ENCODE measurements at regions not wholly inside any gene's neighbourhood (a gene's known extent, or its start where the extent isn't known, plus 50 kb on each side); places are given as distances from the start of the nearest gene placed in this dataset.

DNA sequence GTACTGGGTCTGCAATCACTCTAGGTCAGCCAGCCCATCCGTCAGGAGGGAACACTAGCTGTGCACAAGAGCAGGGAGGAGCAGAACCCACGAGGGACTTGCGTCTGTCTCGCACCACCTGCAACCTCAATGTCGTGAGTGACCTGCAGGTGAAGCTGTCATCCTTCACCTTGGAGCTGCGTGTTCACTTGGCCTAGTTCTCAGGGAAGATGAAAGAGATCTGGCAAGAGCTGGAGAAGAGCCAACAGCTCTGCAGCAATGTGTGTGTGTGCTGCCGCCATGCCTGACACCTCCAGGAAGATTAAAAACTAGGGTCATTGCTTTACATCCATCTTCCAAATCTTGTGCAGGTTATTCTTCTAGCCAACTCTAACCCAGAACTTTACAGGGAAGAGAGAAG lies 117.6 kb upstream of the MRI1 start:
- H3K9me3 Mint-ChIP-seq: peaks cover 27% of the 10 kb centered on the region
- H3K4me3 Mint-ChIP-seq: no peak overlapping the region
- ChIA-PET POLR2A (no interaction called here), CTCF (interaction anchor here (1.1 kb wide), 1 partner anchor 75 kb away, joined by 3 read pairs; no protein-coding TSS in a partner anchor)
- no peak for DNase-seq (ENCODE audit: low spot score)
- no peaks in the 10 kb centered on the region for H3K36me3 Mint-ChIP-seq
- peaks cover 5% of the 10 kb centered on the region; the same call in 1 of the 2 replicates for H3K27me3 Mint-ChIP-seq (ENCODE audit: low read depth)
- ATAC-seq: no peak
- H3K27ac Mint-ChIP-seq: no peak overlapping the region
- H3K4me1 Mint-ChIP-seq: no peaks in the 10 kb centered on the region; the same call in 1 of the 2 replicates
- no peak for TF ChIP-seq MXD4 (CRISPR knock-in tag; IDR thresholded peaks at IDR 0.05; ENCODE audit: borderline replicate concordance)

DNA sequence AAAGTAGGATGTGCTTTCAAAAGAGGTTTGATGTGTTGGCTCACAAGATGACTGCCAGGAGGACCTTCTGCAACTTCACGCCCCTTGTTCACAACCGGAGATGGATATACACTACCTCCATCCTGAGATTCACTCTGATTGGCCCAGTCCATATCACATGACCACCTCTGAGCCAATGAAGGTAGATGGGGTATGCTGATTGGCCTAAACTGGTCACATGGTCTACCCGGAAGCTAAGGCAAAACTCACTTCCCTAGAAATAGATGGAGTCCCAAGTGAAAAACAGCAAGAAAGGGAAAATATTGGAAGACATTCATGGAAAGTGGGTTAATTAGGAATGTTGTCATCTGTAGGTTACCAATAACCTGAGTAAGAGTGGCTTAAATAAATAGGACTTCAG lies 119.7 kb upstream of the MRI1 start:
- 0 out of 2 replicates have a peak, but pooled peaks cover under 1% of the 10 kb centered on the region for H3K36me3 Mint-ChIP-seq

DNA sequence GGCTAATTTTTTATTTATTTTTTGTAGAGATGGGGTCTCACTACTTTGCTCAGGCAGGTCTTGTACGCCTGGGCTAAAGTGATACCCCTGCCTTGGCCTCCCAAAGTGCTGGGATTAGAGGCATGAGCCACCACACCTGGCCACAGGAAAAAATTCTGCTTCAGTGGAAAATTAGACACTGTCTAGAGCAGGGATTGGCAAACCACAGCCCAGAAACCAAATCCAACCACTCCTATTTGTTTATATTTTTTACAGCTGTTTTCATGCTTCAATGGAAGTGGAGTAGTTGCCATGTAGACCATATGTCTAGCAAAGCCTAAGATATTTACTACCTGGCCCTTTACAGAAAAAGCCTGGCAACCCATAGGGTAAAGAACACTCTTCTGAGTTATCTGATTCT lies 123.7 kb upstream of the MRI1 start:
- Mint-ChIP-seq H3K9me3 (peaks cover 30% of the 10 kb centered on the region), H3K4me1 (no peaks in the 10 kb centered on the region), H3K36me3 (peaks cover 4% of the 10 kb centered on the region), H3K27me3 (ENCODE audit: low read depth) (peaks cover 13% of the 10 kb centered on the region), H3K4me3 (no peak overlapping the region), H3K27ac (no peak overlapping the region)
- POLR2A ChIA-PET: no interaction called here
- CTCF ChIA-PET: interaction anchor here (0.9 kb wide), 1 partner anchor 114 kb away, joined by 3 read pairs; no protein-coding TSS in a partner anchor
- DNase-seq (ENCODE audit: low spot score) (no peak), ATAC-seq (no peak)
- TF ChIP-seq, protein P1, sequence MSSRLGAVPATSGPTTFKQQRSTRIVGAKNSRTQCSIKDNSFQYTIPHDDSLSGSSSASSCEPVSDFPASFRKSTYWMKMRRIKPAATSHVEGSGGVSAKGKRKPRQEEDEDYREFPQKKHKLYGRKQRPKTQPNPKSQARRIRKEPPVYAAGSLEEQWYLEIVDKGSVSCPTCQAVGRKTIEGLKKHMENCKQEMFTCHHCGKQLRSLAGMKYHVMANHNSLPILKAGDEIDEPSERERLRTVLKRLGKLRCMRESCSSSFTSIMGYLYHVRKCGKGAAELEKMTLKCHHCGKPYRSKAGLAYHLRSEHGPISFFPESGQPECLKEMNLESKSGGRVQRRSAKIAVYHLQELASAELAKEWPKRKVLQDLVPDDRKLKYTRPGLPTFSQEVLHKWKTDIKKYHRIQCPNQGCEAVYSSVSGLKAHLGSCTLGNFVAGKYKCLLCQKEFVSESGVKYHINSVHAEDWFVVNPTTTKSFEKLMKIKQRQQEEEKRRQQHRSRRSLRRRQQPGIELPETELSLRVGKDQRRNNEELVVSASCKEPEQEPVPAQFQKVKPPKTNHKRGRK (CRISPR knock-in tag; IDR thresholded peaks at IDR 0.05; ENCODE audit: borderline replicate concordance): no peak
- TF ChIP-seq, protein P2, sequence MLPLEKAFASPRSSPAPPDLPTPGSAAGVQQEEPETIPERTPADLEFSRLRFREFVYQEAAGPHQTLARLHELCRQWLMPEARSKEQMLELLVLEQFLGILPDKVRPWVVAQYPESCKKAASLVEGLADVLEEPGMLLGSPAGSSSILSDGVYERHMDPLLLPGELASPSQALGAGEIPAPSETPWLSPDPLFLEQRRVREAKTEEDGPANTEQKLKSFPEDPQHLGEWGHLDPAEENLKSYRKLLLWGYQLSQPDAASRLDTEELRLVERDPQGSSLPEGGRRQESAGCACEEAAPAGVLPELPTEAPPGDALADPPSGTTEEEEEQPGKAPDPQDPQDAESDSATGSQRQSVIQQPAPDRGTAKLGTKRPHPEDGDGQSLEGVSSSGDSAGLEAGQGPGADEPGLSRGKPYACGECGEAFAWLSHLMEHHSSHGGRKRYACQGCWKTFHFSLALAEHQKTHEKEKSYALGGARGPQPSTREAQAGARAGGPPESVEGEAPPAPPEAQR (CRISPR knock-in tag; IDR thresholded peaks at IDR 0.05): no peak
- TF ChIP-seq FOXJ3 (CRISPR knock-in tag; IDR thresholded peaks at IDR 0.05; ENCODE audit: borderline replicate concordance): no peak
- TF ChIP-seq HMGA2 (CRISPR knock-in tag; IDR thresholded peaks at IDR 0.05): no peak
- TF ChIP-seq CREM (CRISPR knock-in tag; IDR thresholded peaks at IDR 0.05): no peak
- no peak for TF ChIP-seq CBFB (CRISPR knock-in tag; IDR thresholded peaks at IDR 0.05; ENCODE audit: low read depth)
- no peak for TF ChIP-seq SMAD4 (CRISPR knock-in tag; IDR thresholded peaks at IDR 0.05)
- TF ChIP-seq GABPB1 (CRISPR knock-in tag; IDR thresholded peaks at IDR 0.05): no peak
- TF ChIP-seq SMAD3 (CRISPR knock-in tag; IDR thresholded peaks at IDR 0.05; ENCODE audit: borderline replicate concordance): no peak
- TF ChIP-seq, protein P3, sequence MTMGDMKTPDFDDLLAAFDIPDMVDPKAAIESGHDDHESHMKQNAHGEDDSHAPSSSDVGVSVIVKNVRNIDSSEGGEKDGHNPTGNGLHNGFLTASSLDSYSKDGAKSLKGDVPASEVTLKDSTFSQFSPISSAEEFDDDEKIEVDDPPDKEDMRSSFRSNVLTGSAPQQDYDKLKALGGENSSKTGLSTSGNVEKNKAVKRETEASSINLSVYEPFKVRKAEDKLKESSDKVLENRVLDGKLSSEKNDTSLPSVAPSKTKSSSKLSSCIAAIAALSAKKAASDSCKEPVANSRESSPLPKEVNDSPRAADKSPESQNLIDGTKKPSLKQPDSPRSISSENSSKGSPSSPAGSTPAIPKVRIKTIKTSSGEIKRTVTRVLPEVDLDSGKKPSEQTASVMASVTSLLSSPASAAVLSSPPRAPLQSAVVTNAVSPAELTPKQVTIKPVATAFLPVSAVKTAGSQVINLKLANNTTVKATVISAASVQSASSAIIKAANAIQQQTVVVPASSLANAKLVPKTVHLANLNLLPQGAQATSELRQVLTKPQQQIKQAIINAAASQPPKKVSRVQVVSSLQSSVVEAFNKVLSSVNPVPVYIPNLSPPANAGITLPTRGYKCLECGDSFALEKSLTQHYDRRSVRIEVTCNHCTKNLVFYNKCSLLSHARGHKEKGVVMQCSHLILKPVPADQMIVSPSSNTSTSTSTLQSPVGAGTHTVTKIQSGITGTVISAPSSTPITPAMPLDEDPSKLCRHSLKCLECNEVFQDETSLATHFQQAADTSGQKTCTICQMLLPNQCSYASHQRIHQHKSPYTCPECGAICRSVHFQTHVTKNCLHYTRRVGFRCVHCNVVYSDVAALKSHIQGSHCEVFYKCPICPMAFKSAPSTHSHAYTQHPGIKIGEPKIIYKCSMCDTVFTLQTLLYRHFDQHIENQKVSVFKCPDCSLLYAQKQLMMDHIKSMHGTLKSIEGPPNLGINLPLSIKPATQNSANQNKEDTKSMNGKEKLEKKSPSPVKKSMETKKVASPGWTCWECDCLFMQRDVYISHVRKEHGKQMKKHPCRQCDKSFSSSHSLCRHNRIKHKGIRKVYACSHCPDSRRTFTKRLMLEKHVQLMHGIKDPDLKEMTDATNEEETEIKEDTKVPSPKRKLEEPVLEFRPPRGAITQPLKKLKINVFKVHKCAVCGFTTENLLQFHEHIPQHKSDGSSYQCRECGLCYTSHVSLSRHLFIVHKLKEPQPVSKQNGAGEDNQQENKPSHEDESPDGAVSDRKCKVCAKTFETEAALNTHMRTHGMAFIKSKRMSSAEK (CRISPR knock-in tag; IDR thresholded peaks at IDR 0.05; ENCODE audit: borderline replicate concordance): no peak
- TF ChIP-seq, protein P4, sequence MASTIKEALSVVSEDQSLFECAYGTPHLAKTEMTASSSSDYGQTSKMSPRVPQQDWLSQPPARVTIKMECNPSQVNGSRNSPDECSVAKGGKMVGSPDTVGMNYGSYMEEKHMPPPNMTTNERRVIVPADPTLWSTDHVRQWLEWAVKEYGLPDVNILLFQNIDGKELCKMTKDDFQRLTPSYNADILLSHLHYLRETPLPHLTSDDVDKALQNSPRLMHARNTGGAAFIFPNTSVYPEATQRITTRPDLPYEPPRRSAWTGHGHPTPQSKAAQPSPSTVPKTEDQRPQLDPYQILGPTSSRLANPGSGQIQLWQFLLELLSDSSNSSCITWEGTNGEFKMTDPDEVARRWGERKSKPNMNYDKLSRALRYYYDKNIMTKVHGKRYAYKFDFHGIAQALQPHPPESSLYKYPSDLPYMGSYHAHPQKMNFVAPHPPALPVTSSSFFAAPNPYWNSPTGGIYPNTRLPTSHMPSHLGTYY (CRISPR knock-in tag; IDR thresholded peaks at IDR 0.05): no peak

More for the DNA sequence above, 119.7 kb upstream of the MRI1 start:
- POLR2A ChIA-PET: no interaction called here
- ATAC-seq (no peak), DNase-seq (ENCODE audit: low spot score) (no peak)
- CTCF ChIA-PET: no interaction called here
- Mint-ChIP-seq H3K4me1 (no peaks in the 10 kb centered on the region; the same call in 1 of the 2 replicates), H3K9me3 (peaks cover 23% of the 10 kb centered on the region), H3K4me3 (no peak overlapping the region), H3K27ac (no peak overlapping the region), H3K27me3 (ENCODE audit: low read depth) (peaks cover 14% of the 10 kb centered on the region)
- TF ChIP-seq, protein P5, sequence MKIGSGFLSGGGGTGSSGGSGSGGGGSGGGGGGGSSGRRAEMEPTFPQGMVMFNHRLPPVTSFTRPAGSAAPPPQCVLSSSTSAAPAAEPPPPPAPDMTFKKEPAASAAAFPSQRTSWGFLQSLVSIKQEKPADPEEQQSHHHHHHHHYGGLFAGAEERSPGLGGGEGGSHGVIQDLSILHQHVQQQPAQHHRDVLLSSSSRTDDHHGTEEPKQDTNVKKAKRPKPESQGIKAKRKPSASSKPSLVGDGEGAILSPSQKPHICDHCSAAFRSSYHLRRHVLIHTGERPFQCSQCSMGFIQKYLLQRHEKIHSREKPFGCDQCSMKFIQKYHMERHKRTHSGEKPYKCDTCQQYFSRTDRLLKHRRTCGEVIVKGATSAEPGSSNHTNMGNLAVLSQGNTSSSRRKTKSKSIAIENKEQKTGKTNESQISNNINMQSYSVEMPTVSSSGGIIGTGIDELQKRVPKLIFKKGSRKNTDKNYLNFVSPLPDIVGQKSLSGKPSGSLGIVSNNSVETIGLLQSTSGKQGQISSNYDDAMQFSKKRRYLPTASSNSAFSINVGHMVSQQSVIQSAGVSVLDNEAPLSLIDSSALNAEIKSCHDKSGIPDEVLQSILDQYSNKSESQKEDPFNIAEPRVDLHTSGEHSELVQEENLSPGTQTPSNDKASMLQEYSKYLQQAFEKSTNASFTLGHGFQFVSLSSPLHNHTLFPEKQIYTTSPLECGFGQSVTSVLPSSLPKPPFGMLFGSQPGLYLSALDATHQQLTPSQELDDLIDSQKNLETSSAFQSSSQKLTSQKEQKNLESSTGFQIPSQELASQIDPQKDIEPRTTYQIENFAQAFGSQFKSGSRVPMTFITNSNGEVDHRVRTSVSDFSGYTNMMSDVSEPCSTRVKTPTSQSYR (CRISPR knock-in tag; IDR thresholded peaks at IDR 0.05): no peak
- TF ChIP-seq GTF2I (CRISPR knock-in tag; conservative IDR thresholded peaks at IDR 0.05) (no peak), NFYB (CRISPR knock-in tag; conservative IDR thresholded peaks at IDR 0.05; ENCODE audit: low read depth) (peak; percentile 41; the same call in 1 of the 2 replicates)
- TF ChIP-seq, protein P6, sequence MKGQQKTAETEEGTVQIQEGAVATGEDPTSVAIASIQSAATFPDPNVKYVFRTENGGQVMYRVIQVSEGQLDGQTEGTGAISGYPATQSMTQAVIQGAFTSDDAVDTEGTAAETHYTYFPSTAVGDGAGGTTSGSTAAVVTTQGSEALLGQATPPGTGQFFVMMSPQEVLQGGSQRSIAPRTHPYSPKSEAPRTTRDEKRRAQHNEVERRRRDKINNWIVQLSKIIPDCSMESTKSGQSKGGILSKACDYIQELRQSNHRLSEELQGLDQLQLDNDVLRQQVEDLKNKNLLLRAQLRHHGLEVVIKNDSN (CRISPR knock-in tag; IDR thresholded peaks at IDR 0.05): peak; percentile 67; the same call in 1 of the 2 replicates
- TF ChIP-seq, protein P7, sequence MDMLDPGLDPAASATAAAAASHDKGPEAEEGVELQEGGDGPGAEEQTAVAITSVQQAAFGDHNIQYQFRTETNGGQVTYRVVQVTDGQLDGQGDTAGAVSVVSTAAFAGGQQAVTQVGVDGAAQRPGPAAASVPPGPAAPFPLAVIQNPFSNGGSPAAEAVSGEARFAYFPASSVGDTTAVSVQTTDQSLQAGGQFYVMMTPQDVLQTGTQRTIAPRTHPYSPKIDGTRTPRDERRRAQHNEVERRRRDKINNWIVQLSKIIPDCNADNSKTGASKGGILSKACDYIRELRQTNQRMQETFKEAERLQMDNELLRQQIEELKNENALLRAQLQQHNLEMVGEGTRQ (CRISPR knock-in tag; IDR thresholded peaks at IDR 0.05): peak; percentile 74

Data from WTC11 (cell line).